GM18499 (cell line): ENCODE measurements at regions not wholly inside any gene's neighbourhood (a gene's known extent, or its start where the extent isn't known, plus 50 kb on each side); places are given as distances from the start of the nearest gene placed in this dataset.

ENCODE experiments used
- ATAC-seq: cut with Tn5 transposase; IDR thresholded peaks from one replicate; pipeline ENCODE4 v1.9.1; 2021; ENCODE audit warnings: moderate number of reproducible peaks; ENCODE audit not compliant: insufficient read depth, unreplicated experiment

DNA sequence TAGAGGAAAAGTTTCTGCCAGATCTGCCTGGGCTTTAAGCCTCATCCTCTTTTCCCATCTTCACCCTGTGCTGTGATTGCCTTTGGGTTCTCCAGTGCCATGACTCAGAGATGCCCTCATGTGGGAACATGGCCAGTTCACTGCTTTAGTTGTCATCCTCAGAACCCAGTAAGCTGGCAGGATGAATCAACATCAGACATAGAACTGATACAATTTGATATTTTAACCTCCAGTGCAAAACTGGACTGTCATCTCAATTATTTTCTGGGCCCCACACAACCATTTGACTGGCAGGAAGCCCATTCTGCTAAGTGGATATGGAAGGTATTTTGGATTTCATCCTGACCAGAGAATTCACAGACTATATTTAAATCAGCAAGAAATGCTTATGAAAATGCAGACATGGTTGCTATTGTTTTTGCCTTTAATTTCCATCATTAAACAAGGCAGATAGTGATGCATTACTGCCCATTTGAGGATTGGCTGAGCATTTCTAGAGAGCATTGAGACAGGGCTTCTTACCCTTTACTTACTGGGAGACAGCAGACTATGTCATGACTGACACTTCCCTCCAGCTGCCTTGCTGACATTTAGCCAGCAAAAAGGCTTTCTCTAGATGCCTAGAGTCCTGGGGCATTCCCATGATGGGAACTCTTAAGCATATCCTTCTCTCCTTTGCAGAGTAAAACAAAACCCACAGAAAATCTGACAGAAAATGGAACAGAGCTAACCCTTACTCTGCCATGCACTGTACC lies 327.1 kb upstream of the MTNR1B start:
- ATAC-seq = no peak

DNA sequence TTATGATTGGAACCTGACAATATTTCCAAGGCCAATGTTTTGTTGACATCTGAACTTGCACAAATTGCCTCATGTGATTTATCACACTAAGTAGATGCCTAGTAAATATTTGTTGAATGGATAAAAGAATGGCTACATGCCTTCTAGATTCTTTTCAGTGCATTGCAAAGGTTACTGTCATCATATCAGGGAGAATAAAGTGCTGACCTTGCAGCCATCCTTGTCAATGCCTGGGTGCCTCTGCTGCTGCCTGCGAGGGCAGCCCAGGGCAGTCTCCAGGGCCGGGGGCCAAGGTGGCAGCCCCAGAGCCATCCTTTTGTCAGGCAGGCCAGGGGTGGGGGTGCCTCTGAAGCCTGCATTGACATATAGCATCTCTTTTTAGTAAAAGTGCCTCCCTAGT lies 325.6 kb upstream of the MTNR1B start:
- no peak for ATAC-seq

DNA sequence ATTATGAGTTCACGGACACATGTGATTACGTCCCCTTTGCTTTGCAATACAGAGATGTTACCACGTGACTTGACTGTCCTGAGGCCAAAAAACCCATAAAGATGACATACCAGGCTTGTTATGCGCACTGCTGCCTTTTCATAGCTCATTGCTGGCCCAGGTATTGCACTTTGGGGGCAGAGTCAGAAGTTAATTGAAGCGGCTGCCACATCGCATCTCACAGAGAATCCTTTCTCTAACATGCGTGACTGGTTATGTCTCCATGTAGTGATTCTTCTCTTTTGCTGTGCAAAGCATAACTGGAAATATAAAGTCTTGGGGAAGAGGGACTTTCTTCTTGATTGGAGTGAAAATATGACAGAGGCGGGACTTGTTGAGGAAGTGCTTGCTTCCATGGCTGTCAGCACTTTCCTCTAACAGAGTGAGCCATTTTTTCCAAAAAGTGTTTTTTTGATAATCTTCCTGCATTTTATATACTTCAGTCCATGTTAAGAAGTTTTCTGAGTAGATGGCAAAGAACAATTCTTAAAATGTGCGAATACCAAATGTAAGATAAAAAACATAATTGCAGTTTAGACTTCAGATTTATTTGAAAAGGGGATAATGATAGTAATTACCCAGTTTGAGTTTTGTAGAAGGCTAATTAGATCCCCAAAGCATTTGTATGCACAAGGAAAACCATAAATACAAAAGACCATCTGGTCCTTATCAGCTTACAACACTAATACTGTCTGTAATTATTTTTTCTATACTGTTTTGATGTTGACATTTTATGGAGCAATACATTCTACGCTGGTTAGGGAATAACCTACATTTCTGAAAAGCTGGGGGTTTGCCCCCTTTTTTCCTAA lies 324.6 kb upstream of the MTNR1B start:
- no peak for ATAC-seq

DNA sequence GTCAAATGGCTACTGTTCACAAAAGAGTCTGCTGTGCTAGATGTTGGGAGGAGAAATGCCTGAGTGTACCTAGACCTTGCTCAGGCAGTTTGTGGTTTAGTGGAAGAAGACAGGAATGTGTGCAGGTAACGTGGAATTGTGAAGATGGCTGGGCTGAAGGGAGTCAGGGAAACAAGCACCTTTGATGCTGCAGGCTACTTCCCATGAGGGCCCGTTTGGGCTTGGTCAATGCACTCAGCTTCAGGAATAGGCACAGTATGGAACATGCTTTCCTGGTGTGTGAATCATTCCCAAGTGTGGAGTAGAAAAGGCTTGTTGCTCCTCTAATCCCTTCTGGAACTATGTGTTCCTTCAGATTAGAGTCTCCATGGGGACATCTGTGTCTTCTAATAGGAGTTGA lies 318.3 kb upstream of the MTNR1B start:
- no peak for ATAC-seq

- ATAC-seq = no peak
These were observed 316.0 kb upstream of the MTNR1B start for GRCh38 chr11:92653454-92653853.

GRCh38 chr11:92656783-92657182 lies 312.7 kb upstream of the MTNR1B start:
- ATAC-seq = no peak

DNA sequence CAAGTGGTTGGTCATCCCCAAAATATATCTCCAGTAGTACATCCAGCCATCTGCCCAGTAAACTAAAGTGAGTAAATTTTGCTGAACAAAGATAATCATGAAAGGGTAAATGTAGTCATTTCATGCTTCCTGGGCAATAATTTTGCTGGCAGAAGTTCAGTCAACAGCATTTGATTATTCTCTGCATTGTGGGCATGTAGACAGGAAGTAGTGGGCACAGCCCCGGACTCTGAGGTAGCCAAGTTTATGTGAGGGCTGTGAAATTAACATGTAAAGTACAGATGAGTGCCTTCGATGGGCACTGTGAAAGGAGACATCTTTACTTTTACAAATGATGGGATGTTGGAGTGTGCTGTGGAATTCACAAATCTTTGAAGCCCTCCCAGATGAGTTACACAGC lies 312.2 kb upstream of the MTNR1B start:
- no peak for ATAC-seq

GRCh38 chr11:92658733-92659132 lies 310.7 kb upstream of the MTNR1B start:
- ATAC-seq = no peak

DNA sequence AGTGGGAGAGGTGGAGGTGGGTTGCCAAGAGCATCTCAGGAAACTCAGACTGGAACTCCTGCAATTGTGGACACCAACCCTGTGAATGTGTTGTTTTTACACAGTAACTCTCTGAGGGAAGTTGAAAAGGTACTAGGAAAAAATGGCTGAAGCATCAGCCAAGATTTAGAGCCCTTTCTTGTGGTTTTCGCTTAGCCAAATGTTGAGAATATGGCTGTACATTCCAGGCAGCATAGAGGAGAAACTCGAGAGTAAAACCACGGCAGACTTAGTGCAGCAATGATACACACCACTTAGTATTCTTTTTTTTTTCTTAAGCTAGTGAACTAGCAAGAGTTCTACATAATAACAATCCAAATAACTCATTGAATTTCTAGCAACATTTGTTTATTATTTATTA lies 309.7 kb upstream of the MTNR1B start:
- ATAC-seq = no peak

DNA sequence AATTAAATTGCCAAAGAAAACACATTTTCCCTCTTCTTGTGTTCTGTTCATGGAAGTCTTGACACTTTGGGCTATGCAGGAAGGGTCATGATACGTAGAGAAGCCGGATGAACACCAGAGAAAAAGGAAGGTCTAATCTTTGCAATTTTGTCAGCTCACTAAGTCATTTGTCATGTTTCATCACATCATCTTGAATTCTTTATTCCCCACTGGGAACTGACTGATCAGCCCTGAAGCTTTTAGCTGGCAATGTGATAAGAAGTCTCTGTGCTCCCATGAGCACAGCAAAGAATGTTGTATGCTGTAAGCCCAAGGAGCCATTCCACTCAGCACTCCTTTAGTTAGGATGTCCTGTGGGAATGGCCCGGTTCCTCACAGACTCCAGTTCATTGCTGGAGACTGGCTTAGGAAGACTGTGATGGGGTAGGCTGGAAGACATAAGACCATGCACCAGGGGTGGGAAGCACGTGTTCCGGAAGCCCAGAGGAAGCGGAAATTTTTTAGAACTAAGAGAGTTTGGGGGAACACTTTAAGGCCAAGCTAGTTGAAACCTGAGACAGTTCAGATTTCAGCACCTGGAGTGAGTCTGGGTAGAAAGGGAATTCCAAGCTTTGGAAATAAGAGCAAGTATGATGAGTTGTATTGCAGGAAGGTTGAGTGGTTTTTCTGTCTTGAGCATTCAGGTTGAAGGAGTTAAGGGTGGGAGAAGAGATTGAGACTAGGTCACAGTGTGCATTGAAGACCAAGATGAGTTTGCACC lies 306.7 kb upstream of the MTNR1B start:
- ATAC-seq = no peak

GRCh38 chr11:92663539-92663938 lies 305.9 kb upstream of the MTNR1B start:
- no peak for ATAC-seq

DNA sequence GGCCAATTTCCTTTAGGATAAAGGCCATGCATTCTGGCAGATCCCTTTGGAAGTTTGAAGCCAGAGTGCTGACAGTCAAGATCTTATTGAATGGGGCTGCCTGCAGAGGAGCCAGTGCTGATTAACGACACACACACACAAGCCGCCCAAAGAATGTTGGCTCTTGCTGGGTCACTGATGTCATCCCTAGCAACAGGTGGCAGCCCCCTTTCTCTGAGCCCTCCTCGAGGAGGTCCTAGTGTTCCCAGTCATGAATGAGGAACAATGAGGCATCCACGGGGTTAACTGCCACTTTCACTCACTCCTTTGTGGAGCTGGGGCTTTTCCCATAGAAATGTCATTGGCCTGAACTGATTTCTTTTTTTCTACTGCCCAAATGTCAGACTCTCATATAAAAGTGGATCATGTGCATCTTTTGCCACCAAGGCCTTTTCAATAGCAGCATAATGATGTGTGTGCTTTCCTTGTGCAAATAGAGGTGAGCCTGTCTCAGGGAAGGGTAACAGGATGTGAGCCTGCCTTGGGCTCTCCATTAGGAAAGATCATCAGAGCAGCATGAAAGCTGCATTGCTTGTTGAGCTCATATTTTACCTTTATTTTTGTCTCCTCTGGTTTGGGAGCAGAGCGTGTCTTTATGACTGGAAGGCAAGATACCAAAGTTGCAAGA lies 301.8 kb upstream of the MTNR1B start:
- no peak for ATAC-seq

- no peak for ATAC-seq
These were observed 299.1 kb upstream of the MTNR1B start for GRCh38 chr11:92670308-92670890.

GRCh38 chr11:92671081-92671480 lies 298.4 kb upstream of the MTNR1B start:
- no peak for ATAC-seq

DNA sequence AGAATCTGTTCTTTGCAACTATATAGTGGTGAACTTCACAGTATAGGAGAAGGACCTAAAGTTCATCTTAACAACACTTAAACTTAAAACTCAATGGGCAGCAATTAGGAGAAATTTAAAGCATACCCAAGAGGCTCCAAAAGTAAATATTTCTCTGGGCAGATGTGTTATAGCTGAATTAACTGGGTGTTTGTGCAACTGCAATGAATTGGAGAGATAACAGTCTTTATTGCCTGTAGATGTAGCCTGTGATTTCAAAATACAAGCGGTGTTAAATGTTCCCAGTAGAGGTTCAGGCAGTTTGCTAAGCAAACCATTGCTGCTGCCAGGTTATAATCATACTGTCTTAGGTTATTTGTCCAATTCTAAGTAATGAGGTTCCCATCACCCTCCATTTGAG lies 294.1 kb upstream of the MTNR1B start:
- ATAC-seq = no peak

DNA sequence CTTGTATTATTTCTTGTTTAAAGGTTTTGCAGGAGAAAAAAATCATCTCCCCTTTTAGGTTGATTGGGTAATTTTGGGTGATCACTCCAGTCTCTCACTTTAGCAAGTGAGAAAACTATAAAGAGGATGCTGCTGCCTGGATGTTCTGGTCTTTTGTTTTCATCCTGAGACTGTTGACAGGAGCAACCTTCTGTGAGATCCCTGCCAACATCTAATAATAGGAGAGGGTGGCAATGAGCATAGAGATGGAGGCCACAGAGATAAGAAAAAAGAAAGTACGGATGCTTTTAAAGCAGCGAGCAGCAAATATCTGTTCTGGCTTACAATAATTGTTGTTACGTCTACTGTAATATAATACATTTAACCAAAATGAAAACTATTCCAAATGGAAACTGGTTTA lies 293.6 kb upstream of the MTNR1B start:
- ATAC-seq = no peak

DNA sequence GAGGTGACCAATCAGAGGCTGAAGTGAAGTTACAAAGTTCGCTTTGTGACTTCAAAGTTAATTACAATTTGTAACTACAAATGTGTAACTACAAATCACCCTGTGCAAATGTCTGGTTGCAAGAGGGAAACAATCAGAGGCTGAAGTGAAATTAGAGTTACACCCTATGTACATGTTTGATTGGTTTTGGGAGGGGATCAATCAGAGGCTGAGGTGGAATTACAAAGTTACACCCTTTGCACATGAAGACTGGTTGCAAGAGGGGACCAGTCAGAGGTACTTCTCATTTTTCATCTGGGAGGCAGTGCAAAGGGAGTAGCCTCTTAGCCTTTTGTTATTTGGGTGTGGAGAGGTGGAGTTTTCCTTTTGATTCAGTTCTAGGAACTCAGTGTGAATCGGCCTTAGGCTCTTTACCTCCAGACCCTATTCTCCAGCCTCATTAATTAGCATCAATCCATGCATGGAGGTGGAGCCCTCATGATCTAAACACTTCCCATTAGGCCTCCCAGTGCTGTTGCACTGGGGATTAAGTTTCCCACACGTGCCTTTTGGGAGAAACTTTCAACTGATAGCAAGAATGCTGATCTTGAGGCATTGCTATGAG lies 291.3 kb upstream of the MTNR1B start:
- ATAC-seq = no peak

DNA sequence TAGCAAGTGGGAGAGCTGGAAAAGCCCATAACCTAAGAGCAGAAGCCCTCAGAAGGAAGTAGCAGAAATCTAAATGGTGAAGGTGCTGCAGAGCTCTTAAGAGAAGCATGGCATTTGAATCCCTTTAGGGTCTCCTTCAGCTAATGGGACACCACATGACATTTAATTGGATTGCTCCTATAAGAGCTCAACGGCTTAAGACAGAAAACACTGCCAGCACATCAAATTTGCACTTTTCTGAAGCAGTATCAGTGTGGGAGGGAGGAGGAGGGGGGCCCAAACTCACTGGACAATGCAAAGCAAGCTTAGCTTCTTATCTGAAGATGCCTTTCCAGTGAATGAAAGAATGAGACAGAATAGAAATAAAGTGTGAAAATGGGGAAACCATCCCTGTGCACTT lies 287.9 kb upstream of the MTNR1B start:
- no peak for ATAC-seq

GRCh38 chr11:92682136-92682535 lies 287.3 kb upstream of the MTNR1B start:
- ATAC-seq = no peak

DNA sequence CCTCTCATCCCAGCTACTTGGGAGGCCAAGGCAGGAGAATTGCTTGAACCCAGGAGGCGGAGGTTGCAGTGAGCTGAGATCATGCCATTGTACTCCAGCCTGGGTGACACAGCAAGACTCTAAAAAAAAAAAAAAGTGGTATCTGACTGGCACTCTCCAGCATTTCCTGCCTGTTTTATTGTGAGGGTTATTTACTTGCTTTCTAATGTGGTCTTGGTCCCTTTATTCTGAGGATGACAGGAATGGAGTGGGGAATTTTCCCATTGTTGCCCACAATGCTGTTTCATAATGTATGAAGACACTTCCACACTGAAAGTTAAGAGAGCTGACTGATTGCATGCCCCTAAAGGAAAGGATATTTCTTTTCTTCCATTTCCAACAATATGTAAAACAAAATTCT lies 286.5 kb upstream of the MTNR1B start:
- ATAC-seq = no peak
